ENCODE measurements at regions not wholly inside any gene's neighbourhood (a gene's known extent, or its start where the extent isn't known, plus 50 kb on each side); places are given as distances from the start of the nearest gene placed in this dataset.

DNA sequence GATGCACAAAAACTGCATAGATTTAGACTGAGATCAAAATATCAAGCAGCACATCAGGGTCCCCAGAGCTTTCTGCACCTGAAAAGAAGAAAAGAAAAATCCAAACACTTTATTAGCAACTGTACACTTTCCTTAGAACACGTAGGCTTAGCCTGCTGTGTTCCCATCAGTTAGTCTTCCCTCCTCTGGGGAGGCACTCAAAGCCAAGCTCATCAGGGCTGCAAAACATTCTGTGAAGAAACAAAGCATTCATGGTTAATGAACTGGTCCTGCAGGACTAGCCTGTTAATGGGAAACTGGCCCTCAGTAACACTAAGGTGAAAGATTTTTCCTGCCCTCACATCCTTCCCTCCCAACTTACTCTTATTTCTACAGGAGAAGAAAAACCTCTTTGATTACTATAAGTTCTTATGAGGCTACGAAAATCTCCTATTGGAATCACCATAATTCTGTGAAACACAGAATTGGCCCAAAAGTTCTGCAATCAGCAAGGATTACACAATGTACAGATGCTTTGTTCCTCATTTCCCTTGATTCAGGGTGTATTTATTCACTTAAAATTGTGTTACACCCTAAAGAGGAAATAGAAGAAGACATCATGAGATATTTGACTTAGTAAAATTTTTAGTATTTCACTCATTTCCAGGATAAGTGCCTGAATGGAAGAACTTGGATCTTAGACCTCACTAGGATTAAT is 901.0 kb upstream of the MAP3K7 start:
- peak; percentile 48 for DNase-seq

DNA sequence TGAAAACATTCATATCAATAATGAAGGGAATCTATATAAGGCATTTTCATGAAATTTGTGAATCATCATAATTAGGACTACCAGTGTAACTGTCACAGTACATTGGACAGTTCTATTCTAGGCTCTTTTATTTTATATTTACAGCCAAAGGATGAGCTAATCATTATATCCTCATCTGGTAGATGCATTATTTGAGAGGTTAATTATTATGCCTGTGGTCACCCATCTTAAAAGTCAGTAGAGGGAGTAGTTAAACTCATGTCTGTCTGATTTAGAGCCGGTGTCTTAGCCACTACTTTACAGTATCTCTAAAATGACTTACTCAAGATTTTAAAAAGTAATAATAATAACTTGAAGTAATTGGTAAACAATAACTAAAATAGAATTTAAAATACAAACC is 899.3 kb upstream of the MAP3K7 start:
- no peak for DNase-seq

DNA sequence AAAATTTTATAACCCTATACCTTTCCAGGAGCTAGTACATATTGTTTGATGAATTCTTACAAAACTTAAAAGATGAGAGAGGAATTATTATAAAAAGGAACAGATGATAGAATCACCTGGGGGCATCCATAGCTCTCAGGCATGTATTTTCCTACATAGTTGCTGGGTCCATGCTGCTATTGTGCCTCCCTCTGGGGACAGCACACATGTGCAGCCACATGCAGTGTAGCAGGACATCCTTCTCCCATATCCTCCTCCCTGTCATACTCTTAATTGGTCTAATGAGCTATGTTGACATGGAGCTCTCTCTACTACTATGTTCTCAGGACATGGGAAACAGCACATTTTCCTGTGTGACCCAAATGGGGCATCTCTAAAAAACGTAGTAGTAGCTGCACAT is 898.2 kb upstream of the MAP3K7 start:
- peak; percentile 8 for DNase-seq

DNA sequence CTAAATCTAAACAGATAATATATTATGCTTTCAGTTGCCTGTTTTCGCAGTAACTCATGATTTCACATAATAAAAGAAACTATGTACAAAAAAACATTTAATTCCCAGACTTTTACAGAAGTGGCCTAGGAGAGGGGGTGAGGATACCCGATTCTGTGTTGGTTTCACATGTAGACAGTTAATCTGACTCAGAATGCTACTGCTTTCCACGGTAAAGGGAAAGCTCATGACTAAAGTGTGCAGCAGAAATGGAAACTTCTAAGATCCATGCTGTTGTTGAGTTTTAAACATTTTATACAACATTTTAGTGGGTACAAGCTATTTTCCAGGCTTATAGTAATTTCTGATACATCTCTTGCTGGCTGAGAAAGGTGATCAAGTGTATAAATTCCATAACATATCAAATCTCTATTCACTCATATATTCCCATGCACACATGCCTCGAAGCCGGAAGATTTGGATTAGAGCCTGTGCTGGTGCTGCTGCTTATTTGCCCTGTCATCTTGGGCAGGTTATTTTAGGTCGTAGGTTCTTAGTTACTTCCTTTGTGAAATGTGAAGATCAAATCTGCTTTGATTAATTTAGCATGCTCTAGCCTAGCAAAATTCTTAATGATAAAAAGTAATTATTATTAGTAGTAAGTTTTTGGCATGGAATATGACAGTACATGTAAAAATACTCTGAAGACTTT is 896.7 kb upstream of the MAP3K7 start:
- DNase-seq, result peak; percentile 30

DNA sequence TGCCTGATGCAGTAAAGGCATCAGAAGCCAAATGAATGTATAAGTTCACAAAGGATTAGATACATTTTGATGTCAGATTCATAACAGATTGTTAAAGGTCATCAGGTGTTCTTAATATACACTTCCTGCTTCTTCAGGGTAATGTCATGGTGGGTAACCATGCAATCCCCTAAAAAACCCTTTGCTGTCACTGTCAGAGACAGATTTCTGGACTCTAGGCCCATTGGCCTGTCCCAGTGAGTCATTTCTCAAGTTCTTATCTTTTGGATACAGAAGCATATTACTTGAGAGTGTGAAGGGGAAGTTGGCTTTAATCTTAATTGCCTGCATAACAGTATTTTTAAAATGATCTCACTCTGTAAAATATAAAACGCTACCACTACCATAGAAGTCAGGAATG is 895.6 kb upstream of the MAP3K7 start:
- DNase-seq, result peak; percentile 90

DNA sequence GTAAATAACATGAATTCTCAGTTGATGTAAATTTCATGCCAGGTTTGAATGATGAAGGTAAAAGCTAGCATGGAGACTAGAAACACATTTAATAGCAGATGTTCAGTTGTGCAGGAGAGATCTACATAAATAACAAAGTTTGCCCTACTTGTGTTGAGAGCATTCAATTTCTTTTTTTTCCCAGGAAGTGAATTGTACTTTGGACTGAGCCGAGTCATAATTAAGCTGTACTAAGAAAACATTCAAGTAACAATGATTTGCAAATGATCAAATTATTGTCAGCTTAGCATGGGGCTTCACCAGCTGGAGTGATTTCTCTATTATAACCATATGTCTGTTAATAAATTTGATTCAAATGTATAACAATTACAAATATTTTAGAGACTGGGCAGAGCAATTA is 893.5 kb upstream of the MAP3K7 start:
- no peak for DNase-seq

DNA sequence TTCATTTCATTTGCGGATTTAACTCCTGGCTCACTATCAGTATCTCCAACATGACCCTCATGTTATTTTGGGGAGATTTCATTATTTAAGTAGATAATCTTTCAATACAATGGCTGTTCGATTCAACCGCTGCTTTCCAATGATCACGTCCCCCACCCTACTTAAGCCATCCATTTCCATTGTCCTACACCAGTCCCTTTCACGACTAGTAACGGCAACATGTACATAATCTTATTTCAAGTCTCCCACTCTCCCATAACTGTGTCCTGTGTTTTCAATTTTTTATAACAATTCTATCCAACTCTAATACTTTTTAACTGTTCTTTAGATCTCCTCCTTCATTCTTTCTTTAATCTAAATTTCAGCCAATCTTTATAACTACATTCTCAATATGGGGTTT is 890.8 kb upstream of the MAP3K7 start:
- no peak for DNase-seq

DNA sequence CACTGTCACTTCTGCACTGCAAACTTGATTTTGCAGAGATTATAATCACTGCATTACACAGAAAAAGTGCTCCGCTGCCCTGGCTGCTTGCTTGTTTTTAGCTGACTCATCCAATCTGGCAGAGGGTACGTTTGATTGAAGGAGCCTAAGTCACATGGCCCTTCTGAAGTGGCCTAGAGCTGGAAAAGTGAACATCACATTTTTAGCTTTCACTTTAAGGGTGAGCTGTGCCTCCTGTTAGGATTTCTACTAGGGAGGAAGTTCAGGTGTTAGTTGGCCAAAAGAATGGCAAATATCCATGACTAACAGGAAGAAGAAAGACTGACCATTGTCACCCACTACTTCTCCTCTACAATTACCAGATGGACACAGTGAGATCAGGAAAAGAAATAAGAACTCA is 889.1 kb upstream of the MAP3K7 start:
- DNase-seq, result peak; percentile 59

DNA sequence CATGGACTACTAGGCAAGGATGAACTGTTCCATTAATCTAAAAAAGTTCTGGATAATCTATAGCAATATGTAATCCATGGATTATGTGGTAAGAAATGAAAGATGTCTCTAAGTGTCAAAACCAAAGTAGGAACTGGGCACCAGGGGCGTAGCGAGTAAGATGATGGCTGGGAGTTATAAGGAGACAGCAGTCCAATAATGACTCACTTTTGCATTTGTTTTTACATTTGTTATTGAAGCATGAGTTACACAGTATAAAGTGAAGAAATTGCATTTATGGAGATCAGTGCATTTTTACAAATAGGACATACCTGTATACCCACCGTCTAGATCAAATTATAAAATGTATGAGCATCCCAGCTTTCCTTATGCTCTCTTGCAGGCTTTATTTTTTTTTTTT is 878.5 kb upstream of the MAP3K7 start:
- no peak for DNase-seq

DNA sequence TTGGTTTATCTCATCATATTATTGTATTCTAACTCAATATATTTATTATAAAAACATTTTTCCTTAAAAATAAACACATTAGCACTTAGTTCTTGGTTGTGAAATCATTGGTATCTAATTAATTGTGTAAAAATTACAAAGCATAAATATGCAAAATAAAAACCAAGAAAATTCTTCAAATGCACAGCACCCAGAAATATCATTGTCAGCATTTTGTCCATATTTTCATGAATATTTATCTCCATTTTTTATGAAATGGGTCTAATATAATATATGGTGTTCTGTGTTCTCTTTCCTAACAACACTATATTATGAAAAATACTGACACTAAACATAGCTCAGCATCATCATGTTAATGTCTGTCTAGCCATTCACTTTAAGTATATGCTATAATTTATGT is 877.8 kb upstream of the MAP3K7 start:
- DNase-seq, result no peak

DNA sequence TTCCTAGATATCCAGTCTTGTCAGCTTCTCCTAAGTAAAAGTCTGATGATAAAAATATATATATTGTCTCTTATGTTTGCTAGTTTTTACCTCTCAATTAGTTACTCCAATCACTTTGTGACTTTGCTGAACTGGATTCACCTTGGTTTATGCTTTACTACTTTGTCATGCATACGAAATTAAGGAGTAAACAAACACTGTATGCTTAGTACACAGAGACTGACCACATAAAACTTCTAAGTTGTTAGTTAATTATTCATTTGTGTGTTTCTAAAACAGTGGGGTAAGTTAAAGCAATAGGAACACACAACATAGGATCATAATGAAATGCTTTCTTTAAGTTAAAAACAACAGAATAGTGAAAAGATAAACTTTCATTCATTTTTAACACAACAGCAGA is 877.3 kb upstream of the MAP3K7 start:
- no peak for DNase-seq

DNA sequence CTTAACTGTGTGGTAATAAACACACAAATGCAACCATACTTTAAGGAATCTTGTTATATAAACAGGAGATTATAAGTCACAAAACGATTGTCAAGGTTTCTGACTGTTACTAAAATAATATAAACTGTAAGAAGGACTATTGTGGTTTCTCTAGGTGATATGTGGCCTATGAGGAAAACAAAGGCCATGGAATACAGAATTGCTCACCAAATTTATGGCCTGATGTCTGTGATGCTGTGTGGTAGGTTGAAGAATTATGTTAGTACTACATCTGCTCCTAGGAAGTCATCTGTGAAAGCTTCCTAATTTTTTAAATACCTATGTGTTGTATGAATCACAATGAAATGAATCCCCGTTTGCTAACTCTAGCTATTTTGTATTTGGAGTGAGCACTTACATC is 875.4 kb upstream of the MAP3K7 start:
- DNase-seq, result no peak

DNA sequence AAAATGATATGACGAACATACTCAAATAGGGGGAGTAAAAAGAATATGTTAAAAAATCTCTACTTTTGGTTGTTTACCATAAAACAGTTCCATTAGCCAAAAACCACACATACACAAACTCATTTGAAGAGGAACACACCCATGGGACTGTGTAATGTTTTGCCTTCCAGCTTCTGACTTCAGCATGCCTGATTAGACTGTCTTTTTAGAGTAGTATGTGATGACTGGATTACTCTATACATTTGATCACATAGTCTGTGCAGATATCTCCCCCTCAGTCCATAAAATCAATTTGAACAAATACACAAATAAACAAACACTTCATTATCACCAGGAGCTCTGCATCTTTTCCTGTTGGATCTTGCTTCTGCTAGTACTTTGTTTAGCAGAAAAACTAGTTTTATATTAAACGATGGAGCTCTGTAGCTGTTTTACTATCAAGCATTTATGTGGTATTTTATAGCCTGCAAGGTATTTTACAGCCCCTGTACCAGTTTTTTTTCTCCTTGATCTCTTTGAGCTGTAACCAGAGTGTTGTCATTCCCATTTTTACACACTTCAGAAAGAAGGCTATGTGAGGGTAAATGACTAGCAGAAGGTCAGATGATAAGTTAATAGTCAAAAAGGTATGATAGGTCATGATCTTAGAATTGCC is 866.5 kb upstream of the MAP3K7 start:
- DNase-seq, result no peak

DNA sequence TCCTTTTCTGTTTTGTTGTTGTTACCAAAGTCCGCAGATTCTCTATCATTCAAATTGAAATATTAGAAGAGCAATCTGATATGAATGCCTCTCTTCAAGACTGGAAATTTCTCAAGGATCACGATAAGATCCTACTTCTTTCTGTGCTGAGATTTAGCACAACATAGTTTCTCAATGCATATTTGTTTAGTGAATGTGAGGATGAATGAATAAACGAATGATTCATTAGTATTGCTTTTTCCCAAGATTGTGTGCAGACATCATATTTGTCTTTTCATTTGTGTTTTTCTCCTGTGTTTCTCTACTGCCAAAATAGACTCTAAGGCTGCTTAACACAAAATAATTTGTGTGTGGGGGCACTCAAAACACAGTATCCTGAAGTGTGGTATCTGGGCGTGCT is 862.7 kb upstream of the MAP3K7 start:
- no peak for DNase-seq

DNA sequence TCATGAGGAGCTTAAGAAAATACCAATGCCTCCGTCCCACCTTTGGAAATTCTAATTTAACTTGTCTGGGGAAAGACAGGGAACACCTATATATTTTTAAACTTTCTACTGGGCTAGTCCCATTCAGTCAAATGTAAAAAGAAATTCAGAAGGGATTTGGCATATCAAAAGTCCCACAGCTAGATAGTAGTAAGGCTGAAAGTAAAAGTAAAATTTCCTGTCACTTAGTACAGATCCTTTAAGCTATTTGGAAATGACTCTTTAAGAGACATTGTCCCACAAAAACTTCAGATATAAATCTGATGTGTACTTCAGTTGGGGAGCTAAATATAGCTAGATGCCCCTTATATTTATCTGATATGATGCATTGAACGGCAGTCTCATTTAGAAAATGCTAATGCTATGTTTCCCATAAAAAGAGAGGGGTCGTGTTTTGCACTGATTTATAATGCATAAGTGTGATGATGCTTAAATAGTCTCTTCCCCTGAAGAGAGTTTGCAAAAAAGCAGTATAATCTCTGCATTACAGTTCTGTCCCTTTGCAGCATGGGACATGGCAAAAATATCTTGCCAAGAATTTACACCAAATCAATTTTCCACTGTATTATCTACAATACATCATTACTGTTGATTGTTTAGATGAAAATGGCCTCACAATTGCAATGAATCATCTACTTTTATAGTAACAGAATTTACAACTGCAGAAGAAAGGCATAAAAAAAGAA is 860.8 kb upstream of the MAP3K7 start:
- no peak for DNase-seq

DNA sequence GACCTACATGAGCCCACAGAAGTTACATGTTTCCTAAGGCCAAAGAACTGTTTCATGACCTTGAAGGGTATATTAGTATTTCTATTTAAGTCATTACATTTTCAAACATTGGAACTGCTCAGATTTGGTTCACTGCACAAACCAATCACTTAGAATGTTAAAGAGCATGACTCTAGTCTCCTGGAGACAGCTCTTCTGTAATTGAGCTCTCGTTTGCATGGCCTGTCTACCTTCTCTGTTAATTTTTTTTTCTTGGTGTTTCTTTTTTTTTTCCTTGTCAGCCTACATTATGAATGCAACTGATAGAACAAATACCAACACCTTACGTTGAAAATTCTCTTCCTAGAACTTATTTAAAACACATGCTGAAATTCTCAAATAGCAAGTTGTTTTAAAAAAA is 860.2 kb upstream of the MAP3K7 start:
- DNase-seq, result no peak

DNA sequence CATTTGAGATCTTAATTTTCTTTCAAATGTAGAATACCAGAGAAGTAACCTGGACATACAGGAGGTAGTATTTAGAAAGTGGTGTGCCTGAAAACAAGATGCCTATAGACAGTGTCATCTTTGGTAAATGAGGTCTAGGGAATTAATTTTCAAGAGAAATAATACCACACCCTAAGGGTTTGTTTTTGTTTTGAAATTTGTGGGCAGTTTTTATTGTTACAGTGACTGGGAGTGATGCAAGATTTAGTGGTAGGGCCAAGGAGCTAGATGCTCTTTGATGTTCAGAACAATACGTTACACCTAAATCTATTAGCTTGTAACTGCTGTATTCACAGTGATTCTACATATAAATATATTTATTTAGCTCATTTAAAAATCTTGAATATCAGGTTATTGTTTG is 856.5 kb upstream of the MAP3K7 start:
- DNase-seq, result no peak

DNA sequence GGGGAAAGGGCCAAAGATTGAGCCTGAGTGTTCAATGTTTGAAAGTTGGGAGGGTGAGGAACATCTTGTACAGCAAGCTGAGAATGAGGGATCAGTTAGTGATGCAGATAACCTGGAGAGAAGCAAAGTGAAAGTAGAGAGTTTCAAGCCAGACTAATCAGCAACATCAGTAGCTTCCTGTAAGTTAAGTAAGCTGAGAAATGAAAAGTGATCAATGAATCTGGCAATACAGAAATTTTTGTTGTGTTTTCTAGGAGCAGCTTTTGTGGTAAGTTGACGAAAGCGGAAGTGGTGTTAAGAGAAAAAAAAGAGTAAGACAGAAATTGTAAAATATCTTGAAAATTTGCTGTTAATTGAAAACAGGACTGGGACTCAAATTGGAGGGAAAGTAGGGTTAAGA is 855.5 kb upstream of the MAP3K7 start:
- peak; percentile 4 for DNase-seq

DNA sequence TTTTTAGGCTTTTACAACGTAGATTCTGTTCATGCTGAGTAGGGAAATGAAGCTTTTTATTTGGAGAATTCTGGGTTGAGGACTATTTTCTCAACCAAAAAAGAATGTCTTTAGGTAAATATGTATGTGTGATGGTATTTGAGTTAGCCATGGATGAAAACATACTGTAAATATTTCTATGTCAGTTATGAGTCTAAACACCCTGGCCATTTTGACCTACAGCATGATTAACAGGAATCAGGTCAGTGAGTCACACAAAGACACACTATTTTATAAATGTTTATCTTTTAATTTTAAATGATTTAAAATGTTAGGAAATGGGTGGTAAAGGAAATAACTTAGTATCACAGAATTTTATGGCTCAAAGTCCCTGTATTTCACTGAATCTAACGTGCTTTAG is 851.7 kb upstream of the MAP3K7 start:
- DNase-seq, result no peak

DNA sequence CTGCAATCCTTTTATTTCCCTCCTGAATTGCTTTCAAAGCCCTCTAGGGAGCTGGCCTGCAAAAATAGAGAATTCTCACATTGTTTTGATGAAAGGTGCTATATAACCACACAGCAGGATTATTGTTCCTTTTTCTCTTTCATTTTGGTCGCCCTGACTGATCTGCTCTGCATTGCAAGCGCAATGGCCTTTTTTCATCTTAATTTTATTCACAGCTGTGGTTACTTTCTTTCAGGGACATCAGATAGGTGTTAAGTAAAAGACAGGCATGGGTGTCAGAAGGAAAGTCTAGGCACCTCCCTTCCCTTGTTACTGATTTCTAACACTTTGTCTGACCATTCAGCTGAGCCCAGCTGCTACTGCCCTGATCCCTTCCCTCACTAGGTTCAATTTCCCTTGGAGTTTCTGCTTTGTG is 850.5 kb upstream of the MAP3K7 start:
- no peak for DNase-seq

DNA sequence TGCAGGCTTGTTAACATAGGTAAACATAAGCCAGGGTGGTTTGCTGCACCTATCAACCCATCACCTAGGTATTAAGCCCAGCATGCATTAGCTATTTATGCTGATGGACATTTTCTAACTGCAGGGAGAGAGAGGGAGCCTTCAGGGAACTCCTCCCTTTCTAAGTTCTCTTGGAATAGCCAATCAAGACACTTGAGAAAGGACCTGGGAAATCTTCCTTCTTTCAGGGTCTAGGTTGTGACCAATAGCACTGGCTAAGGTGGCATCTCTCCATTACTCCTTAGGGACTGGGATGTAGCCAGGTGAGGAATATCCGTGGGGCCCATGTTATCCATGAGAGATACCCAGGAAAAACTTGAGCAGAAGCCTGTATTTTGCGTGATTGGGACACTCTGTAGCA is 849.6 kb upstream of the MAP3K7 start:
- no peak for DNase-seq

DNA sequence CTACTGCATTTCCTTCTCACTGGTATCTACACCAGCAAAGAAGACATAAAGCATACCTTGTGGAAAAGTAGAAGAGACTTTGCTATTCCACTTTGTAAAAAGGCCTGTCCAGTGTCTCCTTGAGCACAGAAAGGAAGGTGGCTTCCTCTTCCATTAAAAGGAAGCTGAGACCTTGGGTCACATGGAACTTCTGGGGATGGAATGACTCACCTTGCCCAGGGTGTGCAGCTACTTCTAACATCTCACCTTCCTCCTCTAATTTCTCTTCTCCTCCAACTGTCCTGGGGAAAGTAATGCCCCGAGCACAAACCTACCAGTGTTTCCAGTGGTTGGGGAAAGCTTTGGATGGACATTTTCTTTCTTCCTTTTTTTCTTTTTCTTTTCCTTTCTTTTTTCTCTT is 848.8 kb upstream of the MAP3K7 start:
- no peak for DNase-seq

DNA sequence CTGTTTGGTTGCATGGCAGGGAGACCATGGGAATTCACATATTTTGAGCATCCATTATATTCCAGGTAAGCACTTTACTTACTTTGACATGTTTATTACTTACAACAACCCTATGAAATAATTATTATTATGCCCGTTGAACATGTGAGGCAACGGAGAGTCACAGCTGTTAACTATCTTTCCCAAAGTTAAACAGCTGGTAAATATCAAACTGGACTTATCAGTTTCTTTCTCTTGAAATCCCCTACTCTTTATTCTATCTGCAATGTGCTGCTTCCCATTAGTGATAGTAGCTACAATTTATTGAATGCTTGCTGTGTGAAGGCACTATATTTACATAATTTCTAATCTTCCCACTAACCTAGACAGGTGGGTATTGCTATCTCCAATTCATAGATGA is 847.7 kb upstream of the MAP3K7 start:
- no peak for DNase-seq

All from hematopoietic multipotent progenitor cell treated with erythropoietin and hydrocortisone succinate and interleukin-3 and kit ligand, for 6 days (in vitro differentiated cells).